GM12891 (cell line): ENCODE measurements at regions not wholly inside any gene's neighbourhood (a gene's known extent, or its start where the extent isn't known, plus 50 kb on each side); places are given as distances from the start of the nearest gene placed in this dataset.

Source experiments
- PAX5 ChIP-seq: IDR thresholded peaks from 2 replicates; pipeline ENCODE4 v1.6.1; 2011; ENCODE audit warnings: low read length, moderate library complexity, mild to moderate bottlenecking; ENCODE audit not compliant: insufficient read depth, severe bottlenecking
- POLR2A ChIP-seq: IDR thresholded peaks from 2 replicates; pipeline ENCODE4 v1.6.1; 2011; ENCODE audit warnings: low read depth, low read length, control low read depth
- POLR2AphosphoS5 ChIP-seq: IDR thresholded peaks from 2 replicates; pipeline ENCODE4 v1.6.1; 2011; ENCODE audit warnings: low read depth, low read length, control low read depth
- POU2F2 ChIP-seq: IDR thresholded peaks from 2 replicates; pipeline ENCODE4 v1.6.1; 2011; ENCODE audit warnings: low read depth, mild to moderate bottlenecking, control low read depth, low read length, moderate library complexity
- SPI1 ChIP-seq: IDR thresholded peaks from 2 replicates; pipeline ENCODE4 v1.6.1; 2011; ENCODE audit warnings: low read depth, low read length, control low read depth
- TAF1 ChIP-seq: IDR thresholded peaks from 2 replicates; pipeline ENCODE4 v1.6.1; 2011; ENCODE audit warnings: low read depth, low read length, control low read depth

DNA sequence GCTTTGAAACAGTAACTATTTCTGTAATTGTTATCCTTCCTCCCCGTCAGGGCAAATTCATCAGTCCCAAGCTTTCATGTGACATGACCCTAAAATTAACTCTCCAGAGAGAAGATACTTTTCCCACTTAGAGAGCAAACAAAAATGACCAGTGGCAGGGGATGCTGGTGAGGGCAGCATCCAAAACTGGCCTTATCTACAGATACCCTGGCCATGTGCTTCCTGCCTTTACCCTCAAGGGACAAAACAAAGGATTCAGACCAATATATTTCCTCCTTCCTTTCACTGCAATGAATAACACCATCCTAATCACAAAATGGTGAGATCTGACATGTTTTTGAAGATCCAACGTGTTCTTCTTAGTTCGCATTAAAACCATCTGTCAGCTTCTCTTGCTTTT lies 267.2 kb downstream of the MAN2A1 start:
- TF ChIP-seq POLR2A: no peak
- no peak for TF ChIP-seq POLR2AphosphoS5
- no peak for TF ChIP-seq TAF1
- TF ChIP-seq SPI1: no peak
- no peak for TF ChIP-seq PAX5
- no peak for TF ChIP-seq POU2F2
